Activated naive CD4-positive, alpha-beta T cell treated with anti-CD3 and anti-CD28 coated beads, Interleukin-2, amount 10 ng/mL, durations not matched to agents 7 days and 5 days (primary cell): ENCODE measurements at regions not wholly inside any gene's neighbourhood (a gene's known extent, or its start where the extent isn't known, plus 50 kb on each side); places are given as distances from the start of the nearest gene placed in this dataset.

Experiments
- CTCF ChIA-PET: fragments of 350-600 bp; sonication (Branson Sonifier 250); formaldehyde crosslinking; loops from one replicate; lab custom pipeline; 2021; ENCODE audit warnings: antibody characterized with exemption; lab: Charles Lee
- DNase-seq: peaks from one replicate; pipeline ENCODE4 v3.0.0-alpha.2; 2020
- H3K27ac Mint-ChIP-seq: one replicate; pipeline ENCODE4 v1.8.0; 2021; ENCODE audit warnings: mild to moderate bottlenecking, moderate library complexity, mixed read lengths
- H3K27me3 Mint-ChIP-seq: one replicate; pipeline ENCODE4 v1.8.0; 2021; ENCODE audit warnings: mild to moderate bottlenecking, mixed read lengths
- H3K36me3 Mint-ChIP-seq: one replicate; pipeline ENCODE4 v1.8.0; 2021; ENCODE audit warnings: mixed read lengths
- H3K4me1 Mint-ChIP-seq: one replicate; pipeline ENCODE4 v1.8.0; 2021; ENCODE audit warnings: mixed read lengths
- H3K4me3 Mint-ChIP-seq: one replicate; pipeline ENCODE4 v1.8.0; 2021; ENCODE audit warnings: mild to moderate bottlenecking, moderate library complexity, mixed read lengths
- H3K9me3 Mint-ChIP-seq: one replicate; pipeline ENCODE4 v1.8.0; 2021; ENCODE audit warnings: mixed read lengths

DNA sequence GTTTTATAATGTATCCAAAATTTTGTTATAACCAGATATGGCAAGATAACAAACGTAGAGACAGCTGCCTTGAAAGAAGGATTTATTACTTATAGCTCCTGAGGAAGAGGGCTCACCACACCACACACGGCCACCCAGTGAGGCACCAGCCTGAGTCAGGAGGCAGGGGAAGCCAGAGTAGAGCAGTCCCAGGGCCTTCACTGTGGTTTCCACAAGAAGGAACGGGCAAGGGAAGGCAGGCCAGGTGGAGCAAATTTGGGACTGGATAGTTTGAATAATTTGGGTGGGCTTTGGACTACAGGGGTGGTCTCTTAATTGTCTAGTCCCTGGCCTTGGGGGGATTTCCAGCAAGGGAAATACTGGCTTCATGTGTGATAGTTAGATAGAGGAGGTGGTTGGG lies 72.5 kb downstream of the RRAGC start:
- Mint-ChIP-seq H3K4me3 (no peak overlapping the region), H3K4me1 (no peaks in the 10 kb centered on the region), H3K27ac (no peak overlapping the region), H3K27me3 (peaks cover 59% of the 10 kb centered on the region), H3K36me3 (no peaks in the 10 kb centered on the region), H3K9me3 (no peaks in the 10 kb centered on the region)
- CTCF ChIA-PET, result no interaction called here
- DNase-seq, result no peak

DNA sequence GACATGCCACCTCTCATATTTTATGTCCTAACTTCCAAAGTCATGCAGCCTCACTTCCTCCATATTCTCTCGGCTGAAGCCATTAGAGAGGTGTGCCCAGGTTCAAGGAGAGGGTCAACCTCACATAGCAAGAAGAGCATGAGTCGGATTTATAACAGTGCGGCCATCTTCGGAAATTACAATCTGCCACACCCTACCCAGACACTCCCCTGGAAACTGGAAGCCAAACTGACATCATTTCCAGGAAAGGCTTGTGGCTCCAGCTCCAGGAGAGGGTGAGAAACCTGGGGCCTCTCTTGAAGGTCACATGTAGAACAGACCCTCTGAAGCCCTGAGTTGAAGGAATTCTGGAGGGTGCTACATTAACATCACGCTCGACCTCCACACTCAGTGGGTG lies 73.5 kb downstream of the RRAGC start:
- Mint-ChIP-seq H3K9me3 (no peaks in the 10 kb centered on the region), H3K4me3 (no peak overlapping the region), H3K27ac (no peak overlapping the region), H3K4me1 (no peaks in the 10 kb centered on the region), H3K36me3 (no peaks in the 10 kb centered on the region), H3K27me3 (peaks cover 63% of the 10 kb centered on the region)
- CTCF ChIA-PET, result no interaction called here
- DNase-seq, result no peak

DNA sequence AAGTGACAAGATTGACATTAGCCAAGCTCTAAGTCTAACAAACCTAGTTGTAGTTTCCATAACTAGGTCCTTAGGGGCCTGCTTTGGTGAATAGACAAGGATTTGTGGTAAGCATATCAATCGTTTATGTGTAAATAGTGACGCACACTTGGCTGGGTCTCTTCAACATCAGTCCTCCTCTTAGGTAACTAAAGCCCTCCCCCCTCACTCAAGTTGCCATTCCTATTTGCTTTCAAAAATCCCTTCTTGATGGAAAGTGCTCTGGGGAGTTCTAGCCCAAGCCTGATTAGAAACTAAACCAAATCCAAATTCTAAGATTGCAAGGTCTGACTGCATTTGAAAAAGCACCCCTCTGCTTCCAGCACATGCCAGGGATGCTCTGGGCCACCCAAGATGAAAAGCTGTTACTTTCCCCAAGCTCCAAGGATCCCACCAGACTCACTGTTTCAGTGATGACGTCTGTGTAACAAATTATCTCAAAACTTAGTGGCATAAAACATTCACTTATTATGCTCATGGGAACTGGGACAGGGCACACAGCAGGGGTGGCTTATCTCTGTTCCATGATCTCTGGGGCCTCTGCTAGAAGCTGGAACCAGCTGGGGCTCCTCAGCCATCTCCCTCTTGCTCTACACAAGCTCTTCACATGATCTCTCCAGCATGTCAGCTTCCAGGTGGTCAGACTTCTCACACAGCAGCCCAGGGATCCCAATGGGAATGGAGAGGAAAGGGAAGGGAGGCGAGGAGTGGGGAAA lies 74.1 kb downstream of the RRAGC start:
- Mint-ChIP-seq H3K9me3 (no peaks in the 10 kb centered on the region), H3K4me3 (no peak overlapping the region), H3K27ac (no peak overlapping the region), H3K4me1 (no peaks in the 10 kb centered on the region), H3K36me3 (no peaks in the 10 kb centered on the region), H3K27me3 (peaks cover 64% of the 10 kb centered on the region)
- DNase-seq, result no peak
- CTCF ChIA-PET, result no interaction called here

DNA sequence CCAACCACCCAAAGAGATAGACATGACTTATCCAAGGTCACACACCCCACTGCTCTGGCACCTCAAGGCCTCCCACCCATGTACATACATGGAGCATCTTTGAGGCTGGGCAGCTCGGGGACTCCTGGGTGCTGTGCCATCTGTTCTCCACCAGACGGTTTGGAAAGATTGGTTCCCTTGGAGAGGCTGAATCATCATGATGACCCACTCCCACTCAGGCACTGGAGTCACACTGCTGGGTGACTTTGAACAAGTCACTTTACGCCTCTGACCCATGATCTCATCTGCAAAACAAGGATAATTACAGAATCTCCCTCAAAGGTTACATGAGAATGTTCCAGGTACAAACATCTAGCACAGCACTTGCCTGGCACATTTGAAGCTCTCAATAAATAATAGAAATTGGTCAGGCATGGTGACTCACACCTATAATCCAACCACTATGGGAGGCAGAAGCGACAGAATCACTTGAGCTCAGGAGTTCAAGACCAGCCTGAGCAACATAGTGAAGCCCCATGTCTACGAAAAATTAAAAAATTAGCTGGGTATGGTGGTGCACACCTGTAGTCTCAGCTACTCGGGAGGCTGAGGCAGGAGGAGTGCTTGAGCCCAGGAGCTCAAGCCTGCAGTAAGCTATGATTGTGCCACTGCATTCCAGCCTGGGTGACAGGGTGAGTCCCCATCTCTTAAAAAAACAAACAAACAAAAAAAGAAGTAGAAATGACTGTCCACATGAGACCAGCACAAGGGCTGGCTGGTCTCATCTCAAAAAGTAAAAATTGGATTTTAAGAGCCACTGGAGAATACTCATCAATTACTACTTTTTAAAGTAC lies 74.9 kb downstream of the RRAGC start:
- no peaks in the 10 kb centered on the region for H3K36me3 Mint-ChIP-seq
- no peak for DNase-seq
- no peak overlapping the region for H3K4me3 Mint-ChIP-seq
- CTCF ChIA-PET, result no interaction called here
- no peaks in the 10 kb centered on the region for H3K9me3 Mint-ChIP-seq
- H3K27ac Mint-ChIP-seq, result no peak overlapping the region
- H3K27me3 Mint-ChIP-seq, result peaks cover 60% of the 10 kb centered on the region
- H3K4me1 Mint-ChIP-seq, result no peaks in the 10 kb centered on the region

DNA sequence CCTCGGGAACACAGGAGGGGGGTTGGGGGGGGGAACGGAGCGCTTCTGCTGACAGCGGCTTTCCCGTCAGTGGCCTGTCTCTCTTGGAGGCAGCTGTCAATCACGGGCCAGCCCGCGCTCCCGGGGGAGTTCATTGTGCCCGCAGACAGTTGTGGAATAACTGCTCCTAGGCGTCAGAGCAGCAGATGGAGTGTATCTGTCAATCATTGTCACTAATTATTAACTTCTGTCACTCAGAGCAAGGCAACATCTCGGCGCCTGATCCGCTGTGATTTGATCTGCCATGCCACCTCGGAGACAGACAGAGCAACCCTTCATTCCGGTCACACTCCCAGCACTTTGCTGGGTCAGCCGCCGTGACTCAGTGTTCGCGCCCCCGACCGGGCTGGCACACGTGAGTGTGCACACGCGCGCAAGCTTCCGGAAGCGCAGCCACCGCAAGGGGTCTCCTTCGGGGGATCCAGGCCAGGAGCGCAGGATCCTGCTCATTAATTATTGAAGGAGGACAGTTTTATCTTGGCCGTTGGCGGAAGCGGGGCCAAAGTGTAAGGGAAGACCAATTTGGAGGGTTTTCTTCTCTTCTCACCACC lies 75.8 kb downstream of the RRAGC start:
- H3K36me3 Mint-ChIP-seq, result no peaks in the 10 kb centered on the region
- H3K9me3 Mint-ChIP-seq, result no peaks in the 10 kb centered on the region
- DNase-seq, result no peak
- H3K4me3 Mint-ChIP-seq, result no peak overlapping the region
- no peaks in the 10 kb centered on the region for H3K4me1 Mint-ChIP-seq
- peaks cover 54% of the 10 kb centered on the region for H3K27me3 Mint-ChIP-seq
- no peak overlapping the region for H3K27ac Mint-ChIP-seq
- CTCF ChIA-PET, result no interaction called here

GRCh38 chr1:38781872-38782617 lies 77.5 kb downstream of the RRAGC start:
- DNase-seq, result no peak
- peaks cover 50% of the 10 kb centered on the region for H3K27me3 Mint-ChIP-seq
- no peaks in the 10 kb centered on the region for H3K4me1 Mint-ChIP-seq
- no peaks in the 10 kb centered on the region for H3K9me3 Mint-ChIP-seq
- H3K27ac Mint-ChIP-seq, result no peak overlapping the region
- no peak overlapping the region for H3K4me3 Mint-ChIP-seq
- CTCF ChIA-PET, result no interaction called here
- H3K36me3 Mint-ChIP-seq, result no peaks in the 10 kb centered on the region

- Mint-ChIP-seq H3K4me3 (no peak overlapping the region), H3K27ac (no peak overlapping the region), H3K36me3 (no peaks in the 10 kb centered on the region), H3K4me1 (no peaks in the 10 kb centered on the region), H3K9me3 (no peaks in the 10 kb centered on the region), H3K27me3 (peaks cover 41% of the 10 kb centered on the region)
- CTCF ChIA-PET, result no interaction called here
- no peak for DNase-seq
Observed at GRCh38 chr1:38780133-38780532, 79.4 kb downstream of the RRAGC start.

GRCh38 chr1:38779491-38779890 lies 80.1 kb downstream of the RRAGC start:
- H3K36me3 Mint-ChIP-seq, result no peaks in the 10 kb centered on the region
- CTCF ChIA-PET, result interaction anchor here (0.8 kb wide), 1 partner anchor 56 kb away, joined by 3 read pairs; no protein-coding TSS in a partner anchor
- H3K27ac Mint-ChIP-seq, result no peak overlapping the region
- peaks cover 36% of the 10 kb centered on the region for H3K27me3 Mint-ChIP-seq
- no peak overlapping the region for H3K4me3 Mint-ChIP-seq
- H3K4me1 Mint-ChIP-seq, result no peaks in the 10 kb centered on the region
- DNase-seq, result no peak
- H3K9me3 Mint-ChIP-seq, result no peaks in the 10 kb centered on the region

- H3K9me3 Mint-ChIP-seq, result no peaks in the 10 kb centered on the region
- CTCF ChIA-PET, result no interaction called here
- H3K4me3 Mint-ChIP-seq, result no peak overlapping the region
- DNase-seq, result no peak
- H3K27ac Mint-ChIP-seq, result no peak overlapping the region
- H3K36me3 Mint-ChIP-seq, result no peaks in the 10 kb centered on the region
- peaks cover 26% of the 10 kb centered on the region for H3K27me3 Mint-ChIP-seq
- no peaks in the 10 kb centered on the region for H3K4me1 Mint-ChIP-seq
Observed at GRCh38 chr1:38778521-38778920, 81.1 kb downstream of the RRAGC start.

DNA sequence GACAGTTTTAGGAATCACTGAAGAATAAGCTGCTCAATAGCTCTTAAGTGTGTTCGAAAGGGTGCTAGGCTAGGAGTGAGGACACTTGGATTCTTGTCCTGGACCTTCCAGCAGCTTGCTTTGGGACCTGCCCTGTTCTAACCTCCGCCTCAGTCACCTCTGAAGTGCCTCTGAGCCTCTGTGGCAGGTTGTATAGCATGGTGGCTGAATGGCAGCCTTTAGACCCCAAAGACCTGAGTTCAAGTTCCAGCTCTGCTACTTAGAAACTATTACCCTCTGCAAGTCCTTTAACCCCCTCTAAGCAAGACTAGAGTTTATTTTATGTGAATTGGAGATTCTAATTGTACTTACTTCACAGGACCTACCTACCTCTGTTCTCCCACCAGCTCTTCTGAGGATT lies 81.5 kb downstream of the RRAGC start:
- no peaks in the 10 kb centered on the region for H3K36me3 Mint-ChIP-seq
- no peak overlapping the region for H3K27ac Mint-ChIP-seq
- H3K27me3 Mint-ChIP-seq, result peaks cover 22% of the 10 kb centered on the region
- H3K4me1 Mint-ChIP-seq, result no peaks in the 10 kb centered on the region
- CTCF ChIA-PET, result no interaction called here
- no peak overlapping the region for H3K4me3 Mint-ChIP-seq
- DNase-seq, result no peak
- H3K9me3 Mint-ChIP-seq, result no peaks in the 10 kb centered on the region

DNA sequence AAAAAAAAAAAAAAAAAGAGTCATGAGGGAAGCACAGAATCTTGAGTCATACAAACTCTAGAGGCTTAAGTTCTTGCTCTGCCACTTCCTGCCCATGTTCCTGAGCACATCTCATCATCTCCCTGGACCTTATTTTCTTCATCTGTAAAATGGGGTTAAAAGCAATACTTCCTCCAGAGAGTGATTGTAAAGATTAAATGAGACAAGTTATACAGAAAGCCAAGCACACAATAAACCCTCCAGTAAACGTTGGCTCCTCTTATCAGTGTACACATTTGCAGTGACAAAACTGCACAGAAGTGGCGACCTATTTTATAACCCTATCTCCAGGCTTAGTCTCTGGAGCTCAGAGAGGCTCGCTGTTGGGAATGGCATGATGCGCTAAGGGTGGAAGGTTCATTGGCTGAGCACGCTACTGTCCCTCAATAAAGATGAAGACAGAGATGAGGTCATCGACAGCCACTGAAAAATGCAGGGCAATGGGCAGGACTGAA lies 82.1 kb downstream of the RRAGC start:
- Mint-ChIP-seq H3K4me1 (no peaks in the 10 kb centered on the region), H3K4me3 (no peak overlapping the region), H3K9me3 (no peaks in the 10 kb centered on the region), H3K36me3 (no peaks in the 10 kb centered on the region), H3K27ac (no peak overlapping the region), H3K27me3 (peaks cover 25% of the 10 kb centered on the region)
- DNase-seq, result no peak
- CTCF ChIA-PET, result no interaction called here

DNA sequence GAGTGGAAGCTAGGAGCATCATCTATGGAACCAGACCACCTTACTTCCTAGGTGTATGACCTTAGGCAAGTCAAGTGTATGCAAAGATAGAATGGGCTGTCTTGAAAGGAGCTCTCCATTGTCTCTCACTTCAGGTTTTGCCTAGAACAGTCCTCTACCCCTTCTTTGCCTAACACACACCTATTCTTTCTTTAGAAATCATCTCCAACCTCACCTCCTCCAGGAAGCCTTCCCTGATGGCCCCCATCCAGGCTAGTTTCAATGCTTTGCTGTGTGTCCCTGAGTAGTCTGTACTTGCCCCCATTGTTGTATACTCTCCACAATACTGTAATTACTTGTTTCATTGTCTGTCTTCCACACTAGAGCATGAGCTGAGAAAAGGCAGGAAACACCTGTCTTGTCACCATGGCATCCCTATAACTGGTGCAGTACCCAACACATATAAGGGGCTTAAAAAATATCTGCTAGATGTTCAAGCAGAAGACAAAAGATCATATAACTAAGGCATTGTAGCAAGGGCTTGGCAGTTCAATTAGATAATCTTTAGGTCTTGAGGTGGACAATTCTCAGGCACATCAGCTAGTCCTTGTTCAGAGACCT lies 83.0 kb downstream of the RRAGC start:
- Mint-ChIP-seq H3K27ac (no peak overlapping the region), H3K27me3 (peaks cover 25% of the 10 kb centered on the region), H3K36me3 (no peaks in the 10 kb centered on the region), H3K9me3 (no peaks in the 10 kb centered on the region), H3K4me1 (no peaks in the 10 kb centered on the region), H3K4me3 (no peak overlapping the region)
- CTCF ChIA-PET, result no interaction called here
- no peak for DNase-seq

DNA sequence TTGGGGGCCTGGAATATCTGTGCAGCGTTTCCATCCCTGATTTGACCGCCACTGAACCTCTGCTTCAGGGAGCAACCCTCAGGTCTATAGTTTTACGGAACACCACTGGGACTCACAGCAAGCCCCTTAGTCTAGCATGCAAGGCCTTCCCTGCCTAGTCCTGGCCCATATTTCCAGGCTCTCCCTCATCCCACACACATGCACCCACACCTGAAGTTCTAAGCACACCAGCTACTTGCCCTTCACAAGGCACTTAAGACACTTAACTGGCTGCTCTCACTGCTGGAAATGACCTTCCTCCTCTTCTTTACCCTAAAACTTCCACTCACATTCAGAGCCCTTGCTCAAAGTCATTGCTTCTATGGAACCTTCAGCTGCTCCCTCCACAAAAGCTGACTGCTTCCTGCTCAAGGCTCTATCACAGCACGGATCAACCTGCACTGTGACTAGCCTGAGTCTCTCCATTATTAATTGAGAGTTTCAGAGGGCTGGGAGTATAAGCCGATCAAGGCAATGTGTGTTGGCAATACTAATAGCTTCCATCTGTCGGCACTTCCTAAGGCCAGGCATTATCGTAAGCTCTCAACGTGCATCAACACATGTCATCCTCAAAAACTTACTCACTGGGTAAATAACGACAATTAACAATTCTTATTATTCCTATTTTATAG lies 84.3 kb downstream of the RRAGC start:
- CTCF ChIA-PET, result no interaction called here
- peaks cover 23% of the 10 kb centered on the region for H3K27me3 Mint-ChIP-seq
- DNase-seq, result no peak
- no peaks in the 10 kb centered on the region for H3K36me3 Mint-ChIP-seq
- no peaks in the 10 kb centered on the region for H3K4me1 Mint-ChIP-seq
- H3K27ac Mint-ChIP-seq, result no peak overlapping the region
- no peak overlapping the region for H3K4me3 Mint-ChIP-seq
- no peaks in the 10 kb centered on the region for H3K9me3 Mint-ChIP-seq
